HEK293 (cell line): ENCODE measurements at regions not wholly inside any gene's neighbourhood (a gene's known extent, or its start where the extent isn't known, plus 50 kb on each side); places are given as distances from the start of the nearest gene placed in this dataset.

Source experiments
- CTCF ChIP-seq: fragments of 450-650 bp; formaldehyde crosslinking; IDR thresholded peaks from 2 replicates; pipeline ENCODE4 v1.5.1; 2016; ENCODE audit warnings: missing biosample characterization, missing genetic modification characterization
- KLF1 ChIP-seq: fragments of 450-650 bp; formaldehyde crosslinking; IDR thresholded peaks from 2 replicates; pipeline ENCODE4 v1.5.1; 2016; ENCODE audit warnings: missing biosample characterization, missing genetic modification characterization
- KLF10 ChIP-seq: fragments of 450-650 bp; IDR thresholded peaks from 2 replicates; pipeline ENCODE4 v1.5.1; 2018; ENCODE audit warnings: missing biosample characterization, mild to moderate bottlenecking, missing genetic modification characterization
- TCF7L2 ChIP-seq: IDR thresholded peaks from 2 replicates; pipeline ENCODE4 v1.6.1; 2011; ENCODE audit warnings: low read depth, mild to moderate bottlenecking, inconsistent platforms, low read length, moderate library complexity, borderline replicate concordance
- TSHZ1 ChIP-seq: fragments of 450-650 bp; formaldehyde crosslinking; IDR thresholded peaks from 2 replicates; pipeline ENCODE4 v1.5.1; 2016; ENCODE audit warnings: missing biosample characterization, missing genetic modification characterization, borderline replicate concordance
- ZNF114 ChIP-seq: fragments of 450-650 bp; formaldehyde crosslinking; IDR thresholded peaks from 2 replicates; pipeline ENCODE4 v1.5.0; 2017; ENCODE audit warnings: missing biosample characterization, missing genetic modification characterization
- ZNF302 ChIP-seq: fragments of 450-650 bp; formaldehyde crosslinking; IDR thresholded peaks from 2 replicates; pipeline ENCODE4 v1.5.1; 2016; ENCODE audit warnings: missing biosample characterization, missing genetic modification characterization, low read depth
- ZNF335 ChIP-seq: fragments of 450-650 bp; formaldehyde crosslinking; conservative IDR thresholded peaks from 2 replicates; pipeline ENCODE4 v1.5.1; 2016; ENCODE audit warnings: missing biosample characterization, missing genetic modification characterization
- ZNF404 ChIP-seq: fragments of 450-650 bp; formaldehyde crosslinking; IDR thresholded peaks from 2 replicates; pipeline ENCODE4 v1.5.1; 2017; ENCODE audit warnings: missing biosample characterization, missing genetic modification characterization
- ZNF610 ChIP-seq: fragments of 450-650 bp; formaldehyde crosslinking; IDR thresholded peaks from 2 replicates; pipeline ENCODE4 v1.5.1; 2016; ENCODE audit warnings: missing biosample characterization, missing genetic modification characterization, borderline replicate concordance

- TF ChIP-seq ZNF404 (no peak), CTCF (tag by site-specific recombination) (no peak), KLF10 (tag by site-specific recombination) (no peak), ZNF610 (tag by site-specific recombination) (no peak), ZNF302 (tag by site-specific recombination) (no peak), TSHZ1 (tag by site-specific recombination) (no peak), TCF7L2 (no peak), KLF1 (tag by site-specific recombination) (no peak), ZNF114 (no peak), ZNF335 (tag by site-specific recombination) (no peak)
These were observed 194.4 kb upstream of the PPFIA2 start for GRCh38 chr12:81953541-81953940.
